Choroid plexus epithelial cell (primary cell): ENCODE measurements at regions not wholly inside any gene's neighbourhood (a gene's known extent, or its start where the extent isn't known, plus 50 kb on each side); places are given as distances from the start of the nearest gene placed in this dataset.

Source experiments
- DNase-seq: peaks from one replicate; pipeline ENCODE4 v3.0.0-alpha.2; 2010; ENCODE audit warnings: low read depth
- H3K4me3 ChIP-seq: 2 replicates; pipeline ENCODE4 v1.5.1; 2011; ENCODE audit warnings: low read depth, mild to moderate bottlenecking, control low read depth, low read length, moderate library complexity
- TF ChIP-seq, protein P1 (sequence below): conservative IDR thresholded peaks from 2 replicates; pipeline ENCODE4 v1.5.1; 2011; ENCODE audit warnings: low read depth, mild to moderate bottlenecking, control low read depth, inconsistent platforms, low read length, moderate library complexity

DNA sequence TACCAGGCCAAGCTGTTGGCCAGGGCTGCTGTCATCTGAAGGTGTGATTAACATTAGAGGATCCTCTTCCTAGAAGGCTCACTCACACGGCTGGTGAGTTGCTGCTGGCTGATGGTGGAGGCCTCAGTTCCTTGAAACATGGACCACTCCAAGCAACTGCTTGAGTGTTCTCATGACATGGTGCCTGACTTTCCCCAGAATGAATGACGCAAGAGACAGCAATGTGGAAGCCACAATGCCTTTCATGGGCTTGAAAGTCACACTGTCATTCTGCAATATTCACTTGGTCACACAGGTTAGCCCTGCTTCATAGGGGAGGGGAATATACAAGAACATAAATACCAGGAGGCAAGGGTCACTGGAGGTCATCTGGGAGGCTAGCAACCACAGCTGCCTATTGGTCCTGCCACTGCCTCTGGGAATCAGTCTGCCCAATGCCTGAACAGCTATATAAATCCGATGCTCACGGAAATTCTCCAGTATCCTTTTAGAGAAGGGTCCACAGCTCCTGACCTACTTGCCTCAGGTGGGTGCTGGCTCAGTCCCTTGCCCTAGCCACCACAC, 97.1 kb upstream of the MAML3 start:
- DNase-seq: no peak
- TF ChIP-seq, protein P1, sequence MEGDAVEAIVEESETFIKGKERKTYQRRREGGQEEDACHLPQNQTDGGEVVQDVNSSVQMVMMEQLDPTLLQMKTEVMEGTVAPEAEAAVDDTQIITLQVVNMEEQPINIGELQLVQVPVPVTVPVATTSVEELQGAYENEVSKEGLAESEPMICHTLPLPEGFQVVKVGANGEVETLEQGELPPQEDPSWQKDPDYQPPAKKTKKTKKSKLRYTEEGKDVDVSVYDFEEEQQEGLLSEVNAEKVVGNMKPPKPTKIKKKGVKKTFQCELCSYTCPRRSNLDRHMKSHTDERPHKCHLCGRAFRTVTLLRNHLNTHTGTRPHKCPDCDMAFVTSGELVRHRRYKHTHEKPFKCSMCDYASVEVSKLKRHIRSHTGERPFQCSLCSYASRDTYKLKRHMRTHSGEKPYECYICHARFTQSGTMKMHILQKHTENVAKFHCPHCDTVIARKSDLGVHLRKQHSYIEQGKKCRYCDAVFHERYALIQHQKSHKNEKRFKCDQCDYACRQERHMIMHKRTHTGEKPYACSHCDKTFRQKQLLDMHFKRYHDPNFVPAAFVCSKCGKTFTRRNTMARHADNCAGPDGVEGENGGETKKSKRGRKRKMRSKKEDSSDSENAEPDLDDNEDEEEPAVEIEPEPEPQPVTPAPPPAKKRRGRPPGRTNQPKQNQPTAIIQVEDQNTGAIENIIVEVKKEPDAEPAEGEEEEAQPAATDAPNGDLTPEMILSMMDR: no peak
- H3K4me3 ChIP-seq: no peak overlapping the region

DNA sequence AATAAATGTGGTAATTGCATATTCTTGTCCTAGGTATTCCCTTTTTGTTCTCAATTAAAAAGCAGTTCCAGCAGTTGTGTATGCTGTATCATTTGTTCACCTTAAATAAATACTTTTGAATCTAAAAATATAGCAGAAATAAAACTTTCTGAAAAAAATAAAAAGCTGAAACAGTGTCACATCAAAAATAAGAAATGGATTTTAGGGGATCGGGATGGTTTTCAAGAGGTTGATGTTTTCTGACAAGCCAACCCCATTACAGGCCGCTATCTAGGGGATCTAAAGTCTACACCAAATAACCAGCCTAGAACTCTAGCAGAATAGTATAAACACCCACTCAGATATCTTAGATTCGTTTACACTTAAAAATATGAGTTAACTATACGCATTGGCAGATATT, 95.4 kb upstream of the MAML3 start:
- TF ChIP-seq, protein P1: no peak
- peak; percentile 67 for DNase-seq
- H3K4me3 ChIP-seq: no peak overlapping the region

DNA sequence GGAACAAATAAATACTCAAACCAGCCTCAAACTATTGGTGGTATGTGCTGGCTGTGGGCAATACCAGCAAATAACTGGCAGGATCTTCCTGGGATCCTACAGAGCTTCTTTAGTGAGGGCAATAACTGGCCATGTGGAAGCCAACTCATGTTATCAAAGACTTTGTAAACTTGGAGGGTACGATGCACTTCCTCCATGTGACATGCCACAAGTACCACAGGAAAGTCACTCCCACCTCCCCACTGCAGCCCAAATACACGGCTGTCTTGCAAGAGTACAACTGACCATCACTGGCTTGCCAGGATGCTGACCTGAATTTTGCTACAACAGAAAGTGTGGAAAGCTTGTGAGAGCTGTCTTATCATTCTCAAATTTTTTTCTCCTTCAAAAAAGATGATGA, 93.3 kb upstream of the MAML3 start:
- H3K4me3 ChIP-seq: no peak overlapping the region
- TF ChIP-seq, protein P1: no peak
- no peak for DNase-seq

DNA sequence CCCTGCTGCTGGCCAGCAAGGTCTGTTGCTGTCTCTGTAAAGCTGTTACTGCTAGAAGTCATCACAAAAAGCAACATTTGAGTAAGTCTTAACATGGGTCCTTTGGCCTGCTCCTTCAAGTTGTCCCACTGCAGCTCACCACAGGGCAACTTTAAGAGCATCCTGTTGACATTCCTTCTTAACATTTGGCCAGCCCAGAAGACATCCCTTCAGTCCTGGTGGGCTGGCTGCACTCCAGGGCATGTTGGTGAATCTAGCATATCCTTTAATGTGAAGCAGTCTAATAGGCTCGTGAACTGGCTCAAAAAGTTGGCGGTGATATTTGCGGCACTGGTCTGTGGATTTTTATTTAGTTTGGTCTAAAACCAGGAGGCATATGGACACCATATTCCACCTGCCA, 92.2 kb upstream of the MAML3 start:
- H3K4me3 ChIP-seq: no peak overlapping the region
- TF ChIP-seq, protein P1: no peak
- no peak for DNase-seq

DNA sequence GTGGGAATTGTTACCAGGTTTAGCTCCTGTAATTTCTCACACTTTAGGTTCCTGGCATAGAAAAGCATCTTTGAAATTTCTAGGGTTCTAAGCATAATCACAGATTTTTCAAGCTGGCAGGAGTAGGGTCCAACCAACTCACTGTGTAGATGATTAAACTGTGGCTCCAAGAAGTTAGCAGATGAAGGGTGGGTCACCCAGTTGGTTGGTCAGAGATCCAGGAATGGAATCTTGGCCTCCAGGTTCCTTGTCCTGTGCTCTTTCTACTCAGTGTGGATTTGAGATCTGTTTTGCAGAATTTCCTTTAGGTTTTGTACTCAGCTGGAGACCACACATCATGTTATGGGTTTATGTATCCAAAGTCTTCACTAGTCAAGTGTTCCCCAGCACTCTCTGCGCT, 90.3 kb upstream of the MAML3 start:
- DNase-seq: no peak
- TF ChIP-seq, protein P1: no peak
- no peak overlapping the region for H3K4me3 ChIP-seq

DNA sequence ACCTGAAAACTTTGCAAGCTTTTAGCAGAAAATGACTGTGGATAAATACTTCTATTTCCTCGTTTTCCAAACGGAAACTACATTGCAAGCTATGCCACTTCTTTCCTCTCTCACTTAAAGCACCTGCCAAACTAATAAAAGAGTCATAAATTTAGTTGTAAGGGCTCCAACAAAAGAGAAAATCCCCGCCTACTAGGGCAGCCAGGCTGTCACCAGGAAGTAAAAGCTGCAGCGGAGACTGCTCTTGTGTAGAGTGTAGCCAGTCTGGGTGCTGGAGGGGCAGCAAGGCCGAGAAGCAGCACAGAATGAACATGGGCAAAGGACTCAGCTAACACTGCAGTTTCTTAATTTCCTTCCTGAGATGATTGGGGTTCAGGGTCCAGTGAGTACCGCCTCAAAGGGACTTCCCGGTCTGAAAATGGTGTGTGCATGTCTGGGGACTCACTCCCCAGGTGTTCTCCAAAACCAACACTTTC, 89.3 kb upstream of the MAML3 start:
- H3K4me3 ChIP-seq: no peak overlapping the region
- TF ChIP-seq, protein P1: no peak
- DNase-seq: no peak
